DMS 273 (cell line): ENCODE measurements at regions not wholly inside any gene's neighbourhood (a gene's known extent, or its start where the extent isn't known, plus 50 kb on each side); places are given as distances from the start of the nearest gene placed in this dataset.

Experiments
- DNase-seq: peaks from one replicate; lab custom pipeline; 2025; ENCODE audit not compliant: unreplicated experiment; lab: John Stamatoyannopoulos, UW

- no peak for DNase-seq
Measured at GRCh38 chr3:1938975-1939374, 159.7 kb upstream of the CNTN4 start.

GRCh38 chr3:1942781-1943180 lies 155.9 kb upstream of the CNTN4 start:
- DNase-seq = no peak

DNA sequence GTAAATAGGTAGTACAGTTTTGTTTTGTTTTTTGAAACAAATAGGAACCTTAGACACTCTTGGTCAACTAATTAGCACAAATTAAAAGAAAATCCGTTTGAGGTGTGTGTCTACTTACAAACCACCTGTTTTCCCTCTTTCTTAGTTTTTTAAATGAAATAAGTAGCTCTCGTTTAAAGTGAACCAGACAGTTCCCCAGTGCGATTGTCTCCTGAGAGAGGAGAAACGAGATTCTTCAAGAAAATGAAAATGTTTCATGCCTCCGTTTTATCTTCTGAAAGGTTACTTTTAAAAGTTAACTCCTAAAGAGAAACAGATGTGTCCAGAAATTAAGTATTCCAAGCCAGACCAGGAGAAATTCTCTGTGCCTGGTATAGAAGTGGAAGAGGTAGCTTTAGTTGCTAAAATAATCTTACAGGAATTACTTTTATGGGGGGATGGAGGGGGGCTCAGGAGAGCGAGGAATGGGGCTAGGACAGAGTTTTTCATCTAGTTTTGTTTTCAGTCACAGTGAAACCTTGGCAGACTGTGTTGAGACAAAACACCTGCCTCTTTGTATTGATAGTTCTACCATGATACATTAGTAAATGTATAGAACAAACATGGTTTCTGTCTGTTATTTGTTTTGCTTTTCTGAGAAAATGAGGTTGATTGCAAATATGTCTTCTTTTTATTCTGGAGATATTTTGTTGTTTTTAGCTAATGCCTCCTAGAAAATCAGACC lies 155.1 kb upstream of the CNTN4 start:
- no peak for DNase-seq

DNA sequence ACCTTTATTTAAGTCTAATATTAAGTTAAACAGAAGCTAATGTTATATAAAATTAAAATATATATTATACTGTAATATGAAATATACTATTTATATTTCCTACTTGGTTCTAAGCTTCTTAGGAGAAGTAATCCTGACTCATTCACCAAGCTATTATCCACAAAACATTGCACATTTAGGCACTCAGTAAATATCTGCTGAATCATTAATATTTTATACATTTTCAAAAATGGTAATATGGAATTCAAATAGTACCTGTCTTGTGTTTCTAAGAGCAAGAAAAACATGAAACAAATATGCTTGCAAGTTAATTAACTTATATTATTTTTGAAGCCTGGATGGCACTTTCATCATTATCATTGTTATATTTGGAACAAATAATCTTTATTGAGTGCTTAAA lies 153.0 kb upstream of the CNTN4 start:
- no peak for DNase-seq

DNA sequence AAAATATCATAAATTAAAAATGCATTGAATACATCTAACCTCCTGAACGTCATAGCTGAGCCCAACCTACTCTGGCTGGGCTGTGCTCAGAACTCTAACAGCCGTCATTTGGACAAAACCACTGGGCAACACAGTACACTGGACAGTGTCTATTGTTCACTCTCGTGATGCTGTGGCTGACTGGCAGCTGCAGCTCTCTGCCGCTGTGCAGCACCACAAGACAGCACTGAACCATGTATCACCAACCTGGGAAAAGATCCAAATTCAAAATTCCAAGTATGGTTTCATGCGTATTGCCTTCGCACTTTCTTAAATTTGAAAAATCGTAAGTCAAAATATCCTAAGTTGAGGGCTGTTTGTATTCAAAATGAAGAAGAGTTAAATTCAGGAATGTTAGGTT lies 145.1 kb upstream of the CNTN4 start:
- DNase-seq = no peak

- DNase-seq = no peak
Measured at GRCh38 chr3:1954632-1955031, 144.0 kb upstream of the CNTN4 start.

GRCh38 chr3:1955170-1955569 lies 143.5 kb upstream of the CNTN4 start:
- DNase-seq = no peak

DNA sequence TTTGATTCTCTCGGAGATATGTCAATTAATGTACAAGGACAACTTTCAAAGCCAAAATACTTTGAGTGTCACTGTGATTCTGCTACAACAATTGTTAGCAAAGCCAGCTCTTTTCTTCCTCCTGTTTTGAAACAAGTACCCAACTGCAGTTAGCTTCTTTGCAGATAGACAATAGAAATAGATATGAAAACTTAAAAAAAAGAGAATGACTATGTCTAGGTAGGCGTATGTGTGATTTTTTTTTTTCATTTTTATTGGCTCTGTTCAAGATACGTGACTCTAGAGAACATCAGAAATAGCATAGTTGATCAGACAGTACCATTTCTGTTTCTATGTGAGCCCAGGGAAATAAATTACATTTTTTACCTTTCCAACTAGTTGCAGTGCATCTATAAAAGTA lies 142.9 kb upstream of the CNTN4 start:
- no peak for DNase-seq

GRCh38 chr3:1960506-1960905 lies 138.2 kb upstream of the CNTN4 start:
- no peak for DNase-seq

GRCh38 chr3:1962396-1963088 lies 136.1 kb upstream of the CNTN4 start:
- DNase-seq = no peak

DNA sequence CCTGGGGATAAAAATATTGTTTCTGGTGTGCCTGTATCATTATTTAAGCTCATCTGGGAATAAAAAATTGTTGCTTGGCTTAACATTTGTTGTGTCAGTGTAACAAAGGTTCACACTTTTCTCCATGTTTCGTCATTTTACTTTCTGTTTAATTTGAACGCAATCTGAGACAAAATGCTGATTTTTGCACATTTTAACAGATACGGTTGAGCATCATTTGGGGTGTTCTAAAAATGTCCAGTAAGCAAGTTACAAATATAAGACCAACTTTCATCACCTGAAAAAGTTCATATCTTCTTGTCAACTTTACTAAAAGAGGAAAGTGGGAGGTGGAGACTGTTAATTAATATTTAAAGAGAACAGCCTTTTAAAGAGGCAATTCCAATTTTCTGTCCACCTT lies 134.8 kb upstream of the CNTN4 start:
- DNase-seq = no peak

GRCh38 chr3:1967525-1967924 lies 131.1 kb upstream of the CNTN4 start:
- no peak for DNase-seq

DNA sequence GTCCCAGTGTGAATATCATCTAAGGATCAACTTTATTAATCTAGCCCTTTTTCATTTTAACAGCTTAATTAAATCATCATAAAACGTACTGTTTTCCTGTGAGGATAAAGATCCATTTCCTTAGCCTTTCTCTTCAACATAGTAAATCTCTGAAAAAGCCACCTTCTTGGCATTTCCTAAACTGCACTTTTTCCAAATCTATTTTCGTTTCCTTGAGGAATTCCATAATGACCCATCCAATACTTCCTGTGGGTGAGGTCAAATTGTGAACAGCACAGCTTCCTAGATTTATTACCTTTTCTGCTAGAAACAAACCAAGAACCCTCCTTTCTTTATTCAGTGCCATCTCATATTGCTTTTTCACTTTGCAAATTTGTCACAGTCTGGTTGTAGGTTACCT lies 129.4 kb upstream of the CNTN4 start:
- DNase-seq = no peak

DNA sequence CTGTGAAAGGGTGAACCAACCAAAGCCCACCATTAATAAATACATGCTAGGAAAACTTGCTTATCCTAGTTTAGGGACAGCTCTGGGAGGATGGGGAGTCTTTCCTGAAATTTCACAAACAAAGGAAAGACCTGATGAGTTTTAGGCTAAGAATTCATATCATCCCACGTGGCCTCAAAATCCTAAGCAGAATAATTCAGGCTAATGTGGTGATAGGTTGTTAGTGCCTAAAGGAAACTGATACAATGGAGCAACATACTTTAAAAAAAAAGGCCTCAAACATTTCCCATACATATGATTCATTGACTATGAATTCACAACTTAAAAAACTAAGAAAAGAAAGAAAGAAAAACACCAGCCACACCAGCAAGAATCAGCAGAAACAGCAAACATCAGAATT lies 126.9 kb upstream of the CNTN4 start:
- no peak for DNase-seq

GRCh38 chr3:1979961-1980615 lies 118.6 kb upstream of the CNTN4 start:
- no peak for DNase-seq

DNA sequence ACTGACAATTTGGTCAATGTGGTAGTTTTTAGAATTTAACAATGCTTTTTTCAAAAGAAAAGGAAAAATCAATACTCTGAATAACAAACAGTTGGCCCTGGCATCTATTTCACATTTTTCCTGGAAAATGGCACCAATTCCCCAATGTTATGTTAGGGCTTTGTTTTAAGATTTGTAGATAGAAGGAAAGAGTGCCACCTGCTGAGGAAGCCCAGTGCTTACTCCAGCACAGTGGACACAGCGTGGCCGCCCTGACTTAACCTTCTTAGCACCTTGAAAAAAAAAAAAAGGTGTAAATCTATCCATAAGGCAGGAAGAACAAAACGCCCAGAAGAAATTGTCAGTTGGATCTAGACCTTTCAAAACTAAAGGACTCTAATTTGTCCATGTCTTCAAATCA lies 110.7 kb upstream of the CNTN4 start:
- no peak for DNase-seq

DNA sequence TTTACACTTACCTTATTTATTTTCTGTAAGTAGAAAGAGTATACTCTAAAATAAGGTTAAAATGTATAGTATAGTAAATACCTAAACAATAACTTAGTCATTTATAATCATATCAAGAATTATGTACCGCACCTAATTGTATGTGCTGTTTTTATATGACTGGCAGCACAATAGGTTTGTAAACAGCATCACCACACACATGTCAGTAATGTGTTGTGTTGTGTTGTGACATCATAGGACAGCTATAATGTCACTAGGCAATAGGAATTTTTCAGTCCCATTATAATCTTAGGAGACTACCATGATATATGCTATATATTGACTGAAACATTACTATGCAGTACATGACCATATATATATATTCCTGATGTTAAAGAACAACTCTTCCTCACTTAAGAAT lies 99.9 kb upstream of the CNTN4 start:
- no peak for DNase-seq

- DNase-seq = no peak
Measured at GRCh38 chr3:2001306-2002108, 97.2 kb upstream of the CNTN4 start.

- peak; percentile 0 for DNase-seq
Measured at GRCh38 chr3:2023959-2024358, 74.7 kb upstream of the CNTN4 start.

GRCh38 chr3:2024713-2025112 lies 74.0 kb upstream of the CNTN4 start:
- DNase-seq = no peak

DNA sequence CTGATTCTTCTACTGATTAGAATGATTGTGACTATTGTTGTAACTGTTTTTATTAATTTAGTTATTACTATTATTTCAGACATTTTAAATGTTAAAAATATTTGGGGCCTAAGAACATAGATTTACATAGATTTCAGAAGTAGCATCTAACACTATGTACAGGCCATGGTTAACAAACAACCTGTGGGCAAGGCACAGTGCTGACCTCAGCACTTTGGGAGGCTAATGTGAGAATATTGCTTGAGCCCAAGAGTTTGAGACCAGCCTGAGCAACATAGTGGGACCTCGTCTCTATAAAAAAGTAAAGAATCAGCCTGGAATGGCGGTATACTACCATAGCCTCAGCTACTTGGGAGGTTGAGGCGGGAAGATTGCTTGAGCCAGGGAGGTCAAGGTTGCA lies 69.1 kb upstream of the CNTN4 start:
- no peak for DNase-seq

- DNase-seq = no peak
Measured at GRCh38 chr3:2036076-2036475, 62.6 kb upstream of the CNTN4 start.
